Activated T-helper 1 cell treated with Interleukin-2 at 50 U/mL for 16 hours (primary cell): ENCODE measurements at regions not wholly inside any gene's neighbourhood (a gene's known extent, or its start where the extent isn't known, plus 50 kb on each side); places are given as distances from the start of the nearest gene placed in this dataset.
"Not testable (repeated sequence)": the region's sequence is repeated elsewhere in the genome, so short reads cannot be mapped to it uniquely, and the experiment has no call there.

Source experiments
- DNase-seq: peaks from one replicate; pipeline ENCODE4 v3.0.0-alpha.2; 2020; ENCODE audit warnings: low read depth

GRCh38 chr17:15860774-15861173 lies 84.2 kb upstream of the ADORA2B start:
- not testable (repeated sequence) for DNase-seq

GRCh38 chr17:15864061-15864460 lies 80.9 kb upstream of the ADORA2B start:
- not testable (repeated sequence) for DNase-seq

GRCh38 chr17:15864472-15864871 lies 80.5 kb upstream of the ADORA2B start:
- not testable (repeated sequence) for DNase-seq

DNA sequence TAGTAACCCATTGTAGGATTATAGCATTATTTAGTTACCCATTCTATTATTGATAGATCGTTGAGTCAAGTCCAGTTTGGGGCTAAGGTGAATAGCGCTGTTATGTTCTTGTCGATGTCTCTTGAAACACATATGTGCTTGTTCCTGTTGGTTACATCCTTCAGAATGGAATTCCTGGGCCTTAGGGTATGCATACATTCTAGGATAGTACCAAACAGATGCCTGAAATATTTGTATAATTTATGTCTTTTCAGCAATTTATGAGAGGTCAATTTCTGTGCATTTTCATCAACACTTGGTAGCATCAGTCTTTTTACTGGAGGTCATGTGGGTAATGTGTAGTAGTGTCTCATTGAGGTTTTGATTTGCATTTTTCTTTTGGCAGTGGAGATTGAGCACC lies 78.9 kb upstream of the ADORA2B start:
- DNase-seq, result not testable (repeated sequence)

DNA sequence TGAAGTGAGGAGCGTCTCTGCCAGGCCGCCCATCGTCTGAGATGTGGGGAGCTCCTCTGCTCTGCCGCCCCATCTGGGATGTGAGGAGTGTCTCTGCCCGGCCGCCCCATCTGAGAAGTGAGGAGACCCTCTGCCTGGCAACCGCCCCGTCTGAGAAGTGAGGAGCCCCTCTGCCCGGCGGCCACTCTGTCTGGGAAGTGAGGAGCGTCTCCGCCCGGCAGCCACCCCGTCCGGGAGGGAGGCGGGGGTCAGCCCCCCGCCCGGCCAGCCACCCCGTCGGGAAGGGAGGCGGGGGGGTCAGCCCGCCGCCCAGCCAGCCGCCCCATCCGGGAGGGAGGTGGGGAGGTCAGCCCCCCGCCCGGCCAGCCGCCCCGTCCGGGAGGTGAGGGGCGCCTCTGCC lies 77.6 kb upstream of the ADORA2B start:
- not testable (repeated sequence) for DNase-seq

DNA sequence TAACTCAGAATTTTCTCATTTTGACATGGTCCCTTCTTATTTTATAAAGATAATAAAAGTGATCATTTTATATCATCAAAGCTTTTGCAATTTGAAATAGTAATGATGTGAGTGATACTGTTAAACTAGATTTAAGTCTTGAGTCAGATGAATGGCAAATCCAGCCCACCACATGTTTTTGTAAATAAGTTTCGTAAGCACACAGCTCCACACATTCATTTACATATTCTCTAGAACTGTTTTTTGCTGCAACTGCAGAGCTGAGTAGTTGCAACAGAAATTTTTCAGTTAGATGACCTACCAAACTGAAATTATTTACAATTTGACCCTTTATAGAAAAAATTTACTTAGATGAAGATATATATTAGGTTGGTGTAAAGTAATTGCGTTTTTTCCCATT lies 75.1 kb upstream of the ADORA2B start:
- not testable (repeated sequence) for DNase-seq

GRCh38 chr17:15872677-15873076 lies 72.3 kb upstream of the ADORA2B start:
- DNase-seq, result not testable (repeated sequence)

- not testable (repeated sequence) for DNase-seq
These were observed 66.9 kb upstream of the ADORA2B start for GRCh38 chr17:15877882-15878500.

DNA sequence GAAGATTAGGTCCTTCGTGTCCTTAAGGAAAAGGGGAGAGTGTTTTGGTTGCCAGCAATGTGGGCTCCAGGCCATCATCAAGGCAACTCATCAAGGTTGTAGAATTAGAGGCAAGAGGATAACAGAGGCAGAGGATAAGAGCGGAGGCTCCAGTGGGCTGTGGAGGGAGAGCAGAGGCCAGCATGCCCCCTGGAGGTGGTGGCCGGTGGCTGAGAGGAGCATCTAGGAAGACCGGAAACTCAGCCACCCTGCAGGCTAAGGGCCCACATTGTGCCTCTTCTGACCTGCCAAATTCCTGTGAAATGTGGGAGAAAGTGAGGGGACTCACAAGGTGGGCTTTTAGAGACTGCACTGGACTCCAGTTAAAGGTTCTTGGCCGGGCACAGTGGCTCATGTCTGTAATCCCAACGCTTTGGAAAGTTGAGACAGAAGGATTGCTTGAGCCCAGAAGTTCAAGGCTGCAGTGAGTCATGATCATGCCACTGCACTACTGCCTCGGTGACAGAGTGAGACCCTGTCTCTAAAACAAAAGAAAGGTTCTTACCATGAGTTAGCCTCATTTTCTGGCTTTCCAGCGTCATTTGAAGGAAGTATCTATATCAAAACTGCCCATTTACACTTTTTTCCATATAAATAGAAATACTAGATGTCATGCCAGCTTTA lies 62.7 kb upstream of the ADORA2B start:
- no peak for DNase-seq

DNA sequence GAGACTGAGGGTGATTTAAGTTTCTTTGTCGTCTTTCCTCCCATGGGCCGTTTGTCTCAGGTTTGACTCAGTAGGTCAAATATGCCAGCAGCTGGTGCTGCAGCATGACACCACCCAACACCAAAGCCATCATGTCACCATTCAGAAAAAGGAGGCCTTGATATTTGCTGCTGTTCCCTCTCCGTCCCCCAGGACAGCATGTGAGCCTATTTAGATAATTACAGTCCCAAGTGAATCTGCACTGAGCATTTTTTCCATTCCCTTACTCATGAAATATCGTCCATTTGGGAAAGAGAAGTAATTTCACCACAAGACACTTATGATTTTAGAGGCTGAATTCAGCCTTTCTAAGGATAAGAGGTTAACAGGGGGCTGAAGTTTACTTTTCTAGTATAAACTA lies 62.2 kb upstream of the ADORA2B start:
- no peak for DNase-seq

GRCh38 chr17:15883617-15884111 lies 61.3 kb upstream of the ADORA2B start:
- DNase-seq, result no peak

DNA sequence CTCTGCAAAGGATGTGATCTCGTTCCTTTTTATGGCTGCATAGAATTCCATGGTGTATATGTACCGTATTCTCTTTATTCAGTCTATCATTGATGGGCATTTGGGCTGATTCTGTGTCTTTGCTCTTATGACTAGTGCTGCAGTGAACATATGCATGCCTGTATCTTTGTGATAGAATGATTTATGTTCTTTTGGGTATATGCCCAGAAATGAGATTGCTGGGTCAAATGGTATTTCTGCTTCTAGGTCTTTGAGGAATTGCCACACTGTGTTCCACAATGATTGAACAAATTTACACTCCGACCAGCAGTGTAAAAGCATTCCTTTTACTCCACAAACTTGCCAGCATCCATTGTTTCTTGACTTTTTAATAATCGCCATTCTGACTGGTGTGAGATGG lies 60.2 kb upstream of the ADORA2B start:
- no peak for DNase-seq

- no peak for DNase-seq
These were observed 59.2 kb upstream of the ADORA2B start for GRCh38 chr17:15885770-15886169.

DNA sequence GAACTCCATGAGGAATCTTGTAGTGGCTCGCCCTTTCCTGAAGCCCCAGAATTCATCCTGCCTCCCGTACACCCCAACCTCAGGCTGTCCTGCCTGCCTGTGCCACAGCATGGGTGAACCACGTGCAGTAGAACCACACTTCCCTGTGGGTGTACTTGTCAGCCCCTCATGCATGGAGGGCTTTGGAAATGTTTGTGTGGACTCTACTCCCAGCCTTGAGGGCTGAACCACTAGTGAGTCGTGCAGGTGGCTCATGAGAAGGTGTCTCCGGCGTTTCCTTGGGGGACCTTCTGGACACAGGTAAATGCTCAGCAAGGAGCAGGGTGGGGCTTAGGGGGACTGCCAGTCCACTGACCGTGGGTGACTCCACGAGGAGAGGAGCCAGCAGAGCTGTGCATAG lies 58.7 kb upstream of the ADORA2B start:
- DNase-seq, result no peak

DNA sequence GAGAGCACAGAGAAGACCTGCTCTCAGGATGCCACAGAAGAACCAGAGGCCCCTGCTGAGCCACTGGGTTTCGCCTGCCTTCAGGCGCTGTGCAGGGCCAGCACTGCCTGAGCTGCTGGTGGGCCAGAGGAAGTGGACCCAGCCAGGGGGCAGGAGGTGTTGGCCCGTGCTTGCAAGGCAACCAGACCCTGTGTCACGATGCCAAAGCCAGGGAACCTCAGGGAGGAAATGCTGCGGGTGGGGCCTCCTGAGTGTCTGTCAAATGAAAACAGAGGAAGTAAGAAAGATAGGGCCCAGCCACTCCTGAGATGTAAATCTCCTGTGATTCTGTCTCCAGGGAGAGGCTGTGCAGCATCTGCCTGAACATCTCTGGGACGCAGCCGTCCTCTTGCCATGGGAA lies 58.1 kb upstream of the ADORA2B start:
- DNase-seq, result no peak

- no peak for DNase-seq
These were observed 56.5 kb upstream of the ADORA2B start for GRCh38 chr17:15888436-15888835.

DNA sequence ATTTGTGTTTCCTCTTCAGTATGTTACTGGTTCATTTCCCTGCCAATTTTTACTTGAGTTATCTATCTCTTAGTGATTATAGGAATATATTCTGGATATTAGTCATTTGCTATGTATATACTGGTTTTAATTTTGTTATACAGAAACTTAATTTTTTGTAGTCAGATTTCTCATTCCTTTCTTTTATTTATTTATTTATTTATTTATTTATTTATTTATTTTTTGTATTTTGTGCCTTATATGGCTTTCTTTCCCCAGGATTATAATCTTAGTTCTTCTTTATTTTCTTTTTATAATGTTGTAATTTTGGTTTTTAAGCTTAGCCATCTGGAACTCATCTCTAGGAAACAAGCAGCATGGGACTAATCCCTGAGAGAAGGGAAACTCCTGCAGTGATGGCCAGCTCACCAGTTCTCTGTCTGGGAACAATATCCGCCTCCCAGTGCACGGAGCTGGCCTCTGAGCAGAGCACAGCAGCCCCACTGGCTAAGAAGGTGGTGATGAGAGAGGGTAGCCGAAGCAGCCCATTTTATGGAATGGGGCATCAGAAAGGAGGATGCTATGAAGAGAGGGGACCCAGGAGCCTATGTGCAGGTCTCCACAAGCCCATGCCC lies 54.5 kb upstream of the ADORA2B start:
- DNase-seq, result no peak

DNA sequence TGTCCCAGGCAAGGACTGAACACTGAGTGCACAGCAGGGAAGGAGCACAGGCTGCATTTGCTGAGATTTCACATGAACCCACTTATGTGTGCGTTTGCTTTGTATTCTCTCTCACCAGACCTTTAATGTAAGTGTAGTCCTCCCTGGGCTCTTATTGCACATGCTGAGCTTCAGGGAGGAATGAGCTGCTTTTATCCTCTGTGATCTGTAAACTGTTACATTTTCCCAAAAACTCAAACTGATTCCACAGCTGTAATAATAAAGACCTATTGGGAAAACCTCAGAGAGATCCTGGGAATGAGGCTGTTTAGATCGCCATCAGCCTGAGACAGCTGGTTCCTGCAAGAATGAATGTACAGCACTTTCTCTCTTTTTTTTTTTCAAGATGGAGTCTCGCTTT lies 53.6 kb upstream of the ADORA2B start:
- no peak for DNase-seq

DNA sequence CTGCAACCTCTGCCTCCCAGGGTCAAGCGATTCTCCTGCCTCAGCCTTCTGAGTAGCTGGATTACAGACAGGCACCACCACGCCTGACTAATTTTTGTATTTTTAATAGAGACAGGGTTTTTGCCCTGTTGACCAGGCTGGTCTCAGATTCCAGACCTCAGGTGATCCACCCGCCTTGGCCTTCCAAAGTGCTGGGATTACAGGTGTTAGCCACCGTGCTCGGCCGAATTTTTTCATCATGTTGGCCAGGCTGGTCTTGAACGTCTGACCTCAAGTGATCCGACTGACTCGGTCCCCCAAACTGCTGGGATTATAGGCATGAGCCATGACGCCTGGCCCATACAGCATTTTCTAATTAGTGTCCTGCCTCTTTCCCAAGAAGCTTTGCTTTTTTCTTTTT lies 52.7 kb upstream of the ADORA2B start:
- no peak for DNase-seq

- no peak for DNase-seq
These were observed 51.9 kb upstream of the ADORA2B start for GRCh38 chr17:15892731-15893657.

- DNase-seq, result no peak
These were observed 51.3 kb upstream of the ADORA2B start for GRCh38 chr17:15893658-15894024.

DNA sequence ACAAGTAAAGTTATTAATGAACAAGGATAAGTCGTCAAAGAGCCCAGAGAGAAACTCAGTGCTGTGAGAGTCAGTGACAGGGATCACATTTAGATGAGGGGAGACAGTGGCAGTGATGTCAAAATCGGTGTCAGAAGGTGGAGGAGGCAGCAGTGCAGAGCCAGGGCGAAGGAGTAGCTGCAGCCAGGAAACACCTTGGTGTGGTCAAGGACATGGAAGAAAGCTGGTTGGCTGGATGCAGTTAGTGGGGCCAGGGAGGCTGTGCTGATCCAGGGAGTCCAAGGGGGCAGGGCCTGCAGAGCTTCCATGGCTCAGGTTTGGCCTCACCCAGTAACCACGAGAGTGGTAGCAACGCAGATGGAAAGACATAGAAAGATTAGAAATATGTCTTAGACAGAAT lies 50.7 kb upstream of the ADORA2B start:
- DNase-seq, result no peak
